Body of pancreas (tissue), 4 donors: ENCODE measurements at regions not wholly inside any gene's neighbourhood (a gene's known extent, or its start where the extent isn't known, plus 50 kb on each side); places are given as distances from the start of the nearest gene placed in this dataset.

Experiments used
- CTCF ChIP-seq, 7 experiments: fragments of 450-650 bp in 4 of 7; fragments of 200-600 bp in 3 of 7; sonication (generic) in 3 of 7; IDR thresholded peaks; one replicate each; pipeline ENCODE4 v1.5.1; 2016 to 2019; ENCODE audit warnings: antibody characterized with exemption in 7 of 7
- POLR2A ChIP-seq, 3 donors: fragments of 450-650 bp; IDR thresholded peaks; one replicate each; pipeline ENCODE4 v1.6.1; 2016; ENCODE audit warnings: antibody characterized with exemption in 3 of 3, mild to moderate bottlenecking in 2 of 3

- TF ChIP-seq CTCF (IDR thresholded peaks at IDR 0.05): no peak
- no peak for TF ChIP-seq POLR2A (IDR thresholded peaks at IDR 0.05)
Measured at GRCh38 chr3:177947901-177948300, 588.3 kb upstream of the KCNMB2 start.
